Karpas-422 (cell line): ENCODE measurements at regions not wholly inside any gene's neighbourhood (a gene's known extent, or its start where the extent isn't known, plus 50 kb on each side); places are given as distances from the start of the nearest gene placed in this dataset.
"Not testable (repeated sequence)": the region's sequence is repeated elsewhere in the genome, so short reads cannot be mapped to it uniquely, and the experiment has no call there.

Experiments
- DNase-seq: peaks from one replicate; pipeline ENCODE4 v3.0.0-alpha.2; 2015
- H2AFZ ChIP-seq: fragments of 200-600 bp; sonication (generic); 2 replicates; pipeline ENCODE4 v1.6.1; 2014; ENCODE audit warnings: antibody characterized with exemption, low read length, mixed read lengths
- H3K27ac ChIP-seq: fragments of 200-600 bp; sonication (generic); 2 replicates; pipeline ENCODE4 v1.5.1; 2014; ENCODE audit warnings: mild to moderate bottlenecking, low read length, moderate library complexity
- H3K27me3 ChIP-seq: fragments of 200-600 bp; sonication (generic); 2 replicates; pipeline ENCODE4 v1.6.1; 2014; ENCODE audit warnings: low read length, mixed read lengths
- H3K36me3 ChIP-seq: fragments of 200-600 bp; sonication (generic); 2 replicates; pipeline ENCODE4 v1.6.1; 2014; ENCODE audit warnings: low read length, mixed read lengths; ENCODE audit not compliant: insufficient read depth
- H3K4me1 ChIP-seq: fragments of 200-600 bp; sonication (generic); 2 replicates; pipeline ENCODE4 v1.6.1; 2014; ENCODE audit warnings: mild to moderate bottlenecking, low read length, mixed read lengths
- H3K4me2 ChIP-seq: fragments of 200-600 bp; sonication (generic); 2 replicates; pipeline ENCODE4 v1.6.1; 2014; ENCODE audit warnings: low read length, low read depth, mild to moderate bottlenecking; ENCODE audit not compliant: poor library complexity, severe bottlenecking
- H3K4me3 ChIP-seq: fragments of 200-600 bp; sonication (generic); 2 replicates; pipeline ENCODE4 v1.5.1; 2014; ENCODE audit warnings: mild to moderate bottlenecking, antibody characterized with exemption, low read length, mixed read lengths
- H3K79me2 ChIP-seq: fragments of 200-600 bp; sonication (generic); 2 replicates; pipeline ENCODE4 v1.6.1; 2014; ENCODE audit warnings: mild to moderate bottlenecking, low read length, mixed read lengths
- H3K9ac ChIP-seq: fragments of 200-600 bp; sonication (generic); 2 replicates; pipeline ENCODE4 v1.6.0; 2014; ENCODE audit warnings: low read length
- H3K9me2 ChIP-seq: fragments of 200-600 bp; sonication (generic), shearing (Covaris generic); replicated peaks from 2 replicates; pipeline ENCODE4 v1.6.0; 2014; ENCODE audit warnings: mild to moderate bottlenecking, low read length, moderate library complexity; ENCODE audit not compliant: insufficient read depth
- H3K9me3 ChIP-seq: fragments of 300-700, 200-600 bp; sonication (generic); 2 replicates; pipeline ENCODE4 v1.6.1; 2014; ENCODE audit warnings: low read length, mixed read lengths
- H4K20me1 ChIP-seq: fragments of 200-600 bp; sonication (generic); 2 replicates; pipeline ENCODE4 v1.6.1; 2014; ENCODE audit warnings: mild to moderate bottlenecking, antibody characterized with exemption, low read length, low read depth; ENCODE audit not compliant: insufficient read depth

DNA sequence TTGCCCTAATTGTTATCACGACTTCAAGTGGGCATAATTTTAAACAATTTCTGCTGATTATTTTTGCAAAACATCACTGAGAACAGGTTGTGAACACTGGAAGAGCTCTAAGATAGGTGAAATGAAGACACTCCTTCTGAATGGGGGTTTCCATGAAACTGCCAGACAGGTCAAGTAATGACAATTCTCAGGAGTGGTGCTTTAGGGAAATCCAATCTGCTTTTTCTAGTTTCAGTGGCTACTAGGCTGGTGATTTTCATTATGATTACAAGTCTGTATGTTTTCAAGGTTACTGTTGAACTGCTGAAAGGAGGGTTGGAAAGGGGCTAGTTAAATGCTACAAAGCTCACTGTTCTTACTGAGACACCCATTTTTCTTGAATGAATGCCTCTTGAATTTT lies 1724.2 kb downstream of the PCDH9 start:
- no peaks in the 10 kb centered on the region for H3K4me1 ChIP-seq
- no peaks in the 10 kb centered on the region for H3K36me3 ChIP-seq
- no peaks in the 10 kb centered on the region for H4K20me1 ChIP-seq
- no peaks in the 10 kb centered on the region for H3K79me2 ChIP-seq
- H3K9me2 ChIP-seq = no peaks in the 10 kb centered on the region
- H3K27ac ChIP-seq = no peak overlapping the region
- H3K4me2 ChIP-seq = no peak overlapping the region
- peaks cover 7% of the 10 kb centered on the region; the same call in 1 of the 2 replicates for H3K9me3 ChIP-seq
- no peak overlapping the region for H3K9ac ChIP-seq
- H2AFZ ChIP-seq = peak overlapping the region; percentile 36; the same call in 1 of the 2 replicates
- no peak for DNase-seq
- no peaks in the 10 kb centered on the region for H3K27me3 ChIP-seq
- no peak overlapping the region for H3K4me3 ChIP-seq

DNA sequence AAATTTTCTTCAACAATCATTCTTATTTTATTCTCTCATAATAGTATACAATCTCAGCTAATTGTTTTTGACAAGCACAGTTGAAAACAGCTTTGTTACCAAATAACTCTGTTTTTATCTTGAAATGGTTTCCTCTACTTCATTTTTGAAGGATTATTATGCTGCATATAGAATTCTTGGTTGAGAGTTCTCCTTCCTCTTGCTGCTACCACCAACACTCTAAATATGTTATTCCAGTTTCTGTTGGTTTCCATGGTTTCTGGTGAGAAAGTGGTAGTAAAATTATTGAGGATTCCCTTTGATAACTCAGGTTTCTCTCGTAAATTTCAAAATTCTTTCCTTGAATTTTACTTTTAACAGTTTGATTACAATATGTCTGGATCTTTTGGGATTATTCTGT lies 1725.9 kb downstream of the PCDH9 start:
- Histone ChIP-seq H3K9me3 (peaks cover 10% of the 10 kb centered on the region; the same call in 1 of the 2 replicates), H3K9ac (no peak overlapping the region), H3K4me3 (no peak overlapping the region), H3K27me3 (no peaks in the 10 kb centered on the region), H3K4me2 (no peak overlapping the region), H3K79me2 (no peaks in the 10 kb centered on the region), H3K9me2 (no peaks in the 10 kb centered on the region), H3K27ac (no peak overlapping the region), H3K4me1 (no peaks in the 10 kb centered on the region), H3K36me3 (no peaks in the 10 kb centered on the region), H4K20me1 (no peaks in the 10 kb centered on the region), H2AFZ (no peak overlapping the region)
- no peak for DNase-seq

DNA sequence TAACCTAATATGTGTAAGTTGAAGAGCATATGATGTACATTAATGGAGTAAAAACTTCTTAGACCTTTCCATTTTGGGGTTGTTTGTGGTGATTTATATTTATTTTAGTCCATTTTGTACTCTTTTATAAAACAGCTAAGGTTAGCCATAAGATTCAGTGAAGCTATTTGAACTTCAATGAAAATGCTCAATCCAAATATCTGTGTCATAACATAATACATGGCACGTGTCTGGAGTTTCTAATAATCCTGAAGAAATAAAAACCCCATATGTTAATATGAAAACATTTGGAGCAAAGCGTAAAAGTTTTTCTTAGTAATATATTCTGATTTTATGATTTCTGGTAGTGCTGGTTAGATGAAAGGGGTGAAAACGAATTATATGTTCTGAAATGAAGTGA lies 1729.7 kb downstream of the PCDH9 start:
- H3K4me2 ChIP-seq = no peak overlapping the region
- H3K36me3 ChIP-seq = no peaks in the 10 kb centered on the region
- no peak for DNase-seq
- H3K79me2 ChIP-seq = no peaks in the 10 kb centered on the region
- H3K9me3 ChIP-seq = peaks cover 6% of the 10 kb centered on the region; the same call in 1 of the 2 replicates
- no peaks in the 10 kb centered on the region for H3K4me1 ChIP-seq
- H3K9me2 ChIP-seq = no peaks in the 10 kb centered on the region
- H3K4me3 ChIP-seq = no peak overlapping the region
- no peak overlapping the region for H3K27ac ChIP-seq
- peak overlapping the region; percentile 79 for H2AFZ ChIP-seq
- H3K27me3 ChIP-seq = no peaks in the 10 kb centered on the region
- H4K20me1 ChIP-seq = no peaks in the 10 kb centered on the region
- H3K9ac ChIP-seq = no peak overlapping the region

DNA sequence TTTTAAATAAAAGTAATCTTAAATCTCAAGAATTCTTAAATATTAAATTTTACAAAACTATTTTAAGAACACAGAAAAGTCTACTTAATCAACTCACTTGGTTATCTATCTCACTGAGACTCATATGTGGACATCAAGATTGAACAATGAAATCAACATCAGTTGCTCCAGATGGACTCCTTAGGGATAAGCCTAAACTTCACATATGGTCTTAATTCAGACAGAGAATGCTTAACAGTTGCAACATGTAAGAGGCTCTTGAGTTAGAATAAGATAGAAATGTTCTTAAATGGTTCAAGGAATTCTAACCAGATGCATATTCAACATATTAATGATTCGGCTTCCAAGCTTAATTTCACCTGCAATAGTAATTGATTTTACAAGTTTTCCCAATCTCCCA lies 1730.9 kb downstream of the PCDH9 start:
- H2AFZ ChIP-seq = no peak overlapping the region
- H3K9me2 ChIP-seq = no peaks in the 10 kb centered on the region
- no peak overlapping the region for H3K4me2 ChIP-seq
- no peaks in the 10 kb centered on the region for H3K4me1 ChIP-seq
- DNase-seq = no peak
- no peaks in the 10 kb centered on the region for H3K79me2 ChIP-seq
- peaks cover 6% of the 10 kb centered on the region; the same call in 1 of the 2 replicates for H3K9me3 ChIP-seq
- H4K20me1 ChIP-seq = no peaks in the 10 kb centered on the region
- no peak overlapping the region for H3K4me3 ChIP-seq
- no peaks in the 10 kb centered on the region for H3K36me3 ChIP-seq
- H3K27me3 ChIP-seq = no peaks in the 10 kb centered on the region
- no peak overlapping the region for H3K9ac ChIP-seq
- H3K27ac ChIP-seq = no peak overlapping the region

DNA sequence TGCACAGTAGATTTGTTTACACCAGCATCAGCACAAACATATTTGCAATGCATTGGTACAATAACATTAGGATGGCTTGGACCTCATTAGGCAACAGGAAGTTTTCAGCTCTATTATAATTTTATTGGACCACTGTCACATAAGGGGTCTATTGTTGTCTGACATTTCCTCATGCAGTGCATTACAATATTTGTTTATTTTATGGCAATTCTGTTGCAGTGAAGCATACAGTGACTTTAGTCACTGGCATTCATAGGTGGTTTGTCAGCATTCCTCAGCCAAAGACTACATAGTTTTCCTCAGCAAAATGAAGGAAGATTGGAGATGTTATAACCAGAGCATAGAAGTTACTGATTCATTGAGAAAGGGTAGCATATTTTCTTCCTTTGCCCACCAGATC lies 1732.9 kb downstream of the PCDH9 start:
- Histone ChIP-seq H2AFZ (no peak overlapping the region), H3K36me3 (no peaks in the 10 kb centered on the region; the same call in 1 of the 2 replicates), H3K4me1 (no peaks in the 10 kb centered on the region), H3K79me2 (no peaks in the 10 kb centered on the region), H3K27me3 (no peaks in the 10 kb centered on the region), H3K9me2 (no peaks in the 10 kb centered on the region), H3K27ac (no peak overlapping the region), H4K20me1 (no peaks in the 10 kb centered on the region), H3K9me3 (peaks cover 7% of the 10 kb centered on the region), H3K4me2 (no peak overlapping the region), H3K4me3 (no peak overlapping the region), H3K9ac (no peak overlapping the region)
- DNase-seq = no peak

DNA sequence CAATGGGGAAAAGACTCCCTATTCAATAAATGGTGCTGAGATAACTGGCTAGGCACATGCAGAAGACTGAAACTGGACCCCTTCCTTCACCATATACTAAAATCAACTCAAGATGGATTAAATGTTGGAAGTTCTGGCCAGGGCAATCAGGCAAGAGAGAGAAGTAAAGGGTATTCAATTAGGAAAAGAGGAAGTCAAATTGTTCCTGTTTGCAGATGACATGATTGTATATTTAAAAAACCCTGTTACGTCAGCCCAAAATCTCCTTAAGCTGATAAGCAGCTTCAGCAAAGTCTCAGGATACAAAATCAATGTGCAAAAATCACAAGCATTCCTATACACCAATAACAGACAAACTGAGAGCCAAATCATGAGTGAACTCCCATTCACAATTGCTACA lies 1739.4 kb downstream of the PCDH9 start:
- H3K9me3 ChIP-seq = peaks cover 10% of the 10 kb centered on the region
- H3K9me2 ChIP-seq, H3K27me3 ChIP-seq, H3K4me1 ChIP-seq, DNase-seq, H4K20me1 ChIP-seq, H3K4me2 ChIP-seq, H3K4me3 ChIP-seq, H2AFZ ChIP-seq, H3K9ac ChIP-seq, H3K27ac ChIP-seq, H3K36me3 ChIP-seq, H3K79me2 ChIP-seq: not testable (repeated sequence)

DNA sequence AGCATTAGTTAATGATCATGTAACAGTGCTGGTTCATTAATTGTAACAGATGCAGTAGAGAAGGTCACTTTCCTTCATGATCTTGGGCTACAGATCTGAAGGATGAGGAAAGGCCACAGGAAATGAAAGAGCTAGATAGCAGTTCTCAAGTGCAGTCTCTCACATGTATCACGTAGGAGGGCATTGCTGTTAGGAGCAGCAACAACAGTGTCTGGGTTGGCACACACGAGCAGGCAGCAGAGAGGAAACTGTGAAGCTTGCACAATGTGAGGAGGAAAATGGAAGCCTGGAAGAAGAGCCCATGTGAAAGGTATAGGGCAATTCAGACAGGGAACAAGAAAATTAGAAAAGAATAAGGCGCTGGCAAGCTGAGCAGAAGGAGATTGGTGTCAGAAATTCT lies 1741.5 kb downstream of the PCDH9 start:
- no peak overlapping the region for H3K4me3 ChIP-seq
- H2AFZ ChIP-seq = peak overlapping the region; percentile 65; the same call in 1 of the 2 replicates
- no peaks in the 10 kb centered on the region for H3K9me2 ChIP-seq
- no peaks in the 10 kb centered on the region for H4K20me1 ChIP-seq
- H3K9me3 ChIP-seq = peaks cover 12% of the 10 kb centered on the region
- H3K4me2 ChIP-seq = no peak overlapping the region
- H3K27me3 ChIP-seq = no peaks in the 10 kb centered on the region
- H3K4me1 ChIP-seq = no peaks in the 10 kb centered on the region
- H3K79me2 ChIP-seq = no peaks in the 10 kb centered on the region
- no peak overlapping the region for H3K9ac ChIP-seq
- no peak overlapping the region for H3K27ac ChIP-seq
- H3K36me3 ChIP-seq = no peaks in the 10 kb centered on the region; the same call in 1 of the 2 replicates
- DNase-seq = no peak

DNA sequence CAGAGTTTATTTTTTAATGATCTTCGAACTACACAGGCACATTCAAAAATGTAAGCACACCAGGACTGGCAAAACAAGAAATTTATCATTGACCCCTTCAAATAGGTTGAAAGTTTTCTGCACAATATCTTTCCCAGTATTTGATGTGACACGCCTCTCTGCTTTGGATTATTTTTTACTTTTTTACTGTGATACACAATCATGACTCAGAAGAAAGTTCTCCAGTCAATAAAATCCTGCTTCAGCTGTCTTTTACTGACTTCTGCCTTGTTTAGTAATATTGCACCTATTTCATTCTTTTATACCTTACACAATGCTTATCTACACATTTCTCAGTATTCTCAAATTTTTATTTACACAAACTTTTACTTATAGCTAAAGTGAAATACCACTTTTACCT lies 1750.4 kb downstream of the PCDH9 start:
- no peak for DNase-seq
- Histone ChIP-seq H3K27me3 (no peaks in the 10 kb centered on the region), H3K4me3 (no peak overlapping the region), H3K4me1 (no peaks in the 10 kb centered on the region; the same call in 1 of the 2 replicates), H3K9ac (no peak overlapping the region), H3K36me3 (no peaks in the 10 kb centered on the region), H4K20me1 (no peaks in the 10 kb centered on the region), H3K79me2 (no peaks in the 10 kb centered on the region), H3K9me3 (peaks cover 8% of the 10 kb centered on the region; the same call in 1 of the 2 replicates), H3K9me2 (no peaks in the 10 kb centered on the region), H2AFZ (peak overlapping the region; percentile 52; the same call in 1 of the 2 replicates), H3K27ac (no peak overlapping the region), H3K4me2 (no peak overlapping the region)

DNA sequence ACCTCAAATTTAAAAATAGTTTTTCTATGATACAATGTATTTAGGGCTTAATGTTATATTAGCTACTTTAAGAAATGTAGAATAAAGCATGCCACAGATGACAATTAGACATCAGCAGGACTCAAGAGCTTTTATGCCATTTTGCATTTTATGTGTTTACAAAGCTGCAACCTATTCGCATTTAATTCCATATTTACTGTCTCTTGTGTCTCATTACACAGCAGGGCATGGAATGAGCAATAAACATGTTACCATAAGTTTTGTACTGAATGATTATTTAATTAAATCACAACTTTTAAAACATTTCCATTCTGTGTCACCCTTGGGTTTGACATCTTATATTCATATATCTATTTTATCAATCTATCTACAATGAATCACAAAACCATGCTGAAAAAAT lies 1756.9 kb downstream of the PCDH9 start:
- no peaks in the 10 kb centered on the region for H4K20me1 ChIP-seq
- H3K27ac ChIP-seq = no peak overlapping the region
- no peak overlapping the region for H3K4me2 ChIP-seq
- H3K4me3 ChIP-seq = no peak overlapping the region
- no peaks in the 10 kb centered on the region for H3K9me2 ChIP-seq
- peaks cover 8% of the 10 kb centered on the region; the same call in 1 of the 2 replicates for H3K9me3 ChIP-seq
- no peaks in the 10 kb centered on the region for H3K4me1 ChIP-seq
- no peak overlapping the region for H2AFZ ChIP-seq
- no peaks in the 10 kb centered on the region for H3K36me3 ChIP-seq
- no peak for DNase-seq
- no peaks in the 10 kb centered on the region for H3K79me2 ChIP-seq
- no peak overlapping the region for H3K9ac ChIP-seq
- H3K27me3 ChIP-seq = no peaks in the 10 kb centered on the region
